NB4 (cell line): ENCODE measurements at regions not wholly inside any gene's neighbourhood (a gene's known extent, or its start where the extent isn't known, plus 50 kb on each side); places are given as distances from the start of the nearest gene placed in this dataset.

Experiments used
- DNase-seq: peaks from one replicate; pipeline ENCODE4 v3.0.0; 2010; ENCODE audit warnings: low read depth
- H3K4me3 ChIP-seq: one replicate; pipeline ENCODE4 v1.5.1; 2011; ENCODE audit warnings: mild to moderate bottlenecking, low read depth, low read length, moderate library complexity
- CTCF ChIP-seq: IDR thresholded peaks from one replicate; pipeline ENCODE4 v1.5.1; 2012; ENCODE audit warnings: low read depth, low read length
- MAX ChIP-seq: IDR thresholded peaks from 2 replicates; pipeline ENCODE4 v1.6.1; 2011; ENCODE audit warnings: low read depth, low read length
- MYC ChIP-seq: IDR thresholded peaks from 2 replicates; pipeline ENCODE4 v1.6.1; 2011; ENCODE audit warnings: low read depth, low read length
- POLR2A ChIP-seq: IDR thresholded peaks from 2 replicates; pipeline ENCODE4 v1.6.1; 2011; ENCODE audit warnings: mild to moderate bottlenecking; ENCODE audit not compliant: insufficient read length; ENCODE audit errors: extremely low read depth

GRCh38 chr10:8318956-8319355 lies 264.5 kb downstream of the GATA3 start:
- DNase-seq: no peak
- TF ChIP-seq CTCF (no peak), MAX (no peak), POLR2A (no peak), MYC (no peak)
- no peak overlapping the region for H3K4me3 ChIP-seq

GRCh38 chr10:8319704-8320103 lies 265.2 kb downstream of the GATA3 start:
- no peak for DNase-seq
- TF ChIP-seq MYC: no peak
- TF ChIP-seq CTCF: no peak
- H3K4me3 ChIP-seq: no peak overlapping the region

GRCh38 chr10:8321990-8322389 lies 267.5 kb downstream of the GATA3 start:
- no peak overlapping the region for H3K4me3 ChIP-seq
- no peak for TF ChIP-seq POLR2A
- TF ChIP-seq MYC: no peak
- no peak for TF ChIP-seq CTCF
- no peak for TF ChIP-seq MAX
- no peak for DNase-seq

- TF ChIP-seq POLR2A (no peak), MAX (no peak), MYC (no peak), CTCF (no peak)
- no peak overlapping the region for H3K4me3 ChIP-seq
- peak; percentile 2 for DNase-seq
These were observed 269.1 kb downstream of the GATA3 start for GRCh38 chr10:8323428-8324054.

- H3K4me3 ChIP-seq: no peak overlapping the region
- TF ChIP-seq CTCF (no peak), MAX (no peak), MYC (no peak), POLR2A (no peak)
- no peak for DNase-seq
These were observed 270.8 kb downstream of the GATA3 start for GRCh38 chr10:8325024-8325980.
